ENCODE measurements at regions not wholly inside any gene's neighbourhood (a gene's known extent, or its start where the extent isn't known, plus 50 kb on each side); places are given as distances from the start of the nearest gene placed in this dataset.
A peak's percentile ranks its signal among the peaks of the same experiment; 100 is the strongest.

DNA sequence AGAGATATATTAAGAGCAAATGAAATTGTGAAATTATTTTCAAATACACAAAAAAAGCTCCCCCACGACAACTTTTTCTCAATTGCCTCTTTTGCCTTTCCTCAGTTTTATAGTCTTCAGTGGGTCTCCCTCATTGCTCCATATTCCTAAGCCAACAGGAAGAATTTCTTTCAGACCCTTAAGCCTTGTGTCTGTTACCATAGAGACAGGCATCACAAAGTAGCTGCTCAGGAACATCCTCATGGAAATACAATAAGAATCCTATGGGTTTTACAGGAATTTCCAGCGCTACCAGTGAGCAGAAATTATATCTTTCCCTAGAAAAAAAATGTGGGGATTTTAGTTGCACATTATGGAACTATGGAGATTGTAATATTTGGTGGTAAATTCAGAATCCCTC, 121.9 kb upstream of the DMD start:
- Histone ChIP-seq H3K36me3 (ENCODE audit: insufficient read depth, low read length) (no peaks in the 10 kb centered on the region), H3K27ac (ENCODE audit: low read depth, low read length) (no peak overlapping the region), H3K4me1 (ENCODE audit: control insufficient read depth, insufficient read depth, low read length, unreplicated experiment) (peaks cover 12% of the 10 kb centered on the region), H2AFZ (ENCODE audit: low read length, unreplicated experiment) (peak overlapping the region; percentile 75), H3K4me3 (ENCODE audit: low read depth, low read length) (no peak overlapping the region), H3K27me3 (ENCODE audit: insufficient read depth, low read length) (no peaks in the 10 kb centered on the region), H3K79me2 (ENCODE audit: control insufficient read depth, insufficient read depth, low read length, unreplicated experiment) (no peaks in the 10 kb centered on the region)

DNA sequence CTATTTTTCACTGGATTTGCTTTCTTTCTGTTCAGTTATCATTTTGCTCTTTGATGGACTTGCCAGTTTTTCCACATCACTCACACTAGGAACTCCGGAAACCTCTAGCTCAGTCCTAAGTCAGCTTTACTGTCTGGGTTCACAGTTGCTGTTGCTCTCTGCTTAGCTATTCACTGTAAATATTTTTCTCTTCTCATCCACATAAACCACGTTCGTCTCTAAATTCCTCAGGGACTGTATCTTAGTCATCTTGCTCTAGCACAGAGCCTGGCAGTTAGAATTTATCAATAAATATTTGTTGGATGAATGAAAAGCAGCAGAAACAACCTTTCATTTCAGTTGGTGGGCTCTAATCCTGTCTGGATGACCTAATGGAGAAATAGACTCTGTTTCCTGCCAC, 119.4 kb upstream of the DMD start:
- no peaks in the 10 kb centered on the region for H3K36me3 ChIP-seq (ENCODE audit: insufficient read depth, low read length)
- H3K4me1 ChIP-seq (ENCODE audit: control insufficient read depth, insufficient read depth, low read length, unreplicated experiment): peaks cover 12% of the 10 kb centered on the region
- H3K4me3 ChIP-seq (ENCODE audit: low read depth, low read length): no peak overlapping the region
- H3K79me2 ChIP-seq (ENCODE audit: control insufficient read depth, insufficient read depth, low read length, unreplicated experiment): no peaks in the 10 kb centered on the region
- no peaks in the 10 kb centered on the region for H3K27me3 ChIP-seq (ENCODE audit: insufficient read depth, low read length)
- no peak overlapping the region for H3K27ac ChIP-seq (ENCODE audit: low read depth, low read length)
- H2AFZ ChIP-seq (ENCODE audit: low read length, unreplicated experiment): no peak overlapping the region

DNA sequence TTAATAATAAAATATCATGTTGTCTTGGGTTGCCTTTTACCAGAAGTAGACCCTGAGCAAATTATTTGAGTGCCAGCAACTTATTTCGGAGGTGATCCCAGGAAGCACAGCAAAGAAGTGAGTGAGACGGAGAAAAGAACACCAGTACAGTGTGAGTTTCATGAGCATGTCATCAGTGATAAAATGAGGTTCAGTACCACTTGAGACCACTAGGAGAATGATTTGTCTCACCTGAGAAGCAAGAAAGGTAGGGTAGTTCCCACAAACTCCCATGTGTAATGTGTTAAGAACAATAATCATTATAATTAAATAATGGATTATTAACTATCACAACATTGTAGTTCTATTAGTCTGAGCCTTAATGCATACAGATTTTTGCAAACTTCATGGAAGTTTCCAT, 112.8 kb upstream of the DMD start:
- no peak overlapping the region for H3K27ac ChIP-seq (ENCODE audit: low read depth, low read length)
- no peak overlapping the region for H2AFZ ChIP-seq (ENCODE audit: low read length, unreplicated experiment)

DNA sequence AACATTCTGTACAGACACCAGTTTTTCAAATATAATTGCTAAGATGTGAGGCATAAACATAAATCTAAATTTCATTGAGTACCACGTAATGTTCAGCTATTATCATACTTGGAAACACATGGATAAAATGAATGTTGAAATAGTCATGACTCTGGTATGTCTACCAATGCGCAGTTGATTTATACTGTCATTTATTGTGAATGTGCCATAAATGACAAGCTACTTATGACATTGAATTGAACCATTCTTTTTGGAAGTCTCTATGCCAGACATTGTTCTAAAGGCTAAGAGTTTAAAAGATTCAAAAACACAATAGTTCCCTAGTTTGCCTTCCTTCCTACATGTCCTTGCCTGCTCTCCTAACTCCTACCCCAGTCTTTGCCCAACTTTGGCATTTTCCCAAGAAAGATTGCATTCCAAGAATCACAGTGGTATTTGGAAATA, 96.6 kb upstream of the DMD start:
- Histone ChIP-seq H2AFZ (ENCODE audit: low read length, unreplicated experiment) (no peak overlapping the region), H3K27me3 (ENCODE audit: insufficient read depth, low read length) (no peaks in the 10 kb centered on the region), H3K27ac (ENCODE audit: low read depth, low read length) (peak overlapping the region; percentile 91), H3K4me1 (ENCODE audit: control insufficient read depth, insufficient read depth, low read length, unreplicated experiment) (peaks cover 6% of the 10 kb centered on the region), H3K79me2 (ENCODE audit: control insufficient read depth, insufficient read depth, low read length, unreplicated experiment) (no peaks in the 10 kb centered on the region), H3K4me3 (ENCODE audit: low read depth, low read length) (no peak overlapping the region), H3K36me3 (ENCODE audit: insufficient read depth, low read length) (no peaks in the 10 kb centered on the region)

More for the DNA sequence above, 112.8 kb upstream of the DMD start:
- Histone ChIP-seq H3K79me2 (ENCODE audit: control insufficient read depth, insufficient read depth, low read length, unreplicated experiment) (no peaks in the 10 kb centered on the region), H3K27me3 (ENCODE audit: insufficient read depth, low read length) (no peaks in the 10 kb centered on the region), H3K4me3 (ENCODE audit: low read depth, low read length) (no peak overlapping the region), H3K4me1 (ENCODE audit: control insufficient read depth, insufficient read depth, low read length, unreplicated experiment) (no peaks in the 10 kb centered on the region), H3K36me3 (ENCODE audit: insufficient read depth, low read length) (no peaks in the 10 kb centered on the region)

DNA sequence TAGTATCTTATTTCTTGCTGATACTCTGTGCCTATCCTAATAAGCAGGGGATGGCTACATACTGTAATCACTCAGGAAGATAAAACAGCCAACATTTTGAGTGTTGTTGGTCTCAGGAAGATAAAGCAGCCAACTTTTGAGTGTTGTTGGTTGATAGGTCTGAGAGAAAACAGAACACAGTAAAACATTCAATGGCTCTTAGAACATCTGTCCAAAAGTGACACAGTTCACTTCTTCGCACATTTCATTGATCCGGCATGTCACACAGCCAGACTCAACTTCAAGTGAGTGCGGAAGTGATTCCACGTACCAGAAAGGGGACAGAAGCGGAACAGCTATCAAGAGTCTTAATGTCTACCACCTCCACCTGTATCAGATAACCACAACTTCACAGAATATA, 87.3 kb upstream of the DMD start:
- Histone ChIP-seq H3K79me2 (ENCODE audit: control insufficient read depth, insufficient read depth, low read length, unreplicated experiment) (no peaks in the 10 kb centered on the region), H2AFZ (ENCODE audit: low read length, unreplicated experiment) (no peak overlapping the region), H3K27ac (ENCODE audit: low read depth, low read length) (no peak overlapping the region), H3K36me3 (ENCODE audit: insufficient read depth, low read length) (no peaks in the 10 kb centered on the region), H3K4me1 (ENCODE audit: control insufficient read depth, insufficient read depth, low read length, unreplicated experiment) (no peaks in the 10 kb centered on the region), H3K4me3 (ENCODE audit: low read depth, low read length) (no peak overlapping the region), H3K27me3 (ENCODE audit: insufficient read depth, low read length) (no peaks in the 10 kb centered on the region)

DNA sequence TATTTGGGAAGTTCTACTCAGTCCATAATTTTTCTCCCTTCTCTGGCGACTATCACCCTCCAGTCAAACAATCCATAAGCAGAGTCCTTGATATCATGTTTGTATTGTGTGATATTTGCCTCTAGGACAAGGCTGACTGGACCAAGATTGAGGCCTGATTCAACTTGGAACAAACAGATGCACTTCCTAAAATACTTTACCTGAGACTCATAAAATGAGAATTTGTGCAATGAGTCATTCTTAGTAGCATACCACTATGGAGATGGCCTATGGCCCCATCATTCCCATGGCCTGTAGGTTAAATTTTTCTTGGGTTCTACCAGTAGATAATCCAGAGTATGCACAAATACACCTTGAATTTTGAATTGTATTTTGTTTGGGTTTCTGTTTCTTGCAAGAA, 74.2 kb upstream of the DMD start:
- Histone ChIP-seq H2AFZ (ENCODE audit: low read length, unreplicated experiment) (no peak overlapping the region), H3K27me3 (ENCODE audit: insufficient read depth, low read length) (no peaks in the 10 kb centered on the region), H3K79me2 (ENCODE audit: control insufficient read depth, insufficient read depth, low read length, unreplicated experiment) (no peaks in the 10 kb centered on the region), H3K4me3 (ENCODE audit: low read depth, low read length) (no peak overlapping the region), H3K36me3 (ENCODE audit: insufficient read depth, low read length) (no peaks in the 10 kb centered on the region), H3K4me1 (ENCODE audit: control insufficient read depth, insufficient read depth, low read length, unreplicated experiment) (no peaks in the 10 kb centered on the region), H3K27ac (ENCODE audit: low read depth, low read length) (no peak overlapping the region)

DNA sequence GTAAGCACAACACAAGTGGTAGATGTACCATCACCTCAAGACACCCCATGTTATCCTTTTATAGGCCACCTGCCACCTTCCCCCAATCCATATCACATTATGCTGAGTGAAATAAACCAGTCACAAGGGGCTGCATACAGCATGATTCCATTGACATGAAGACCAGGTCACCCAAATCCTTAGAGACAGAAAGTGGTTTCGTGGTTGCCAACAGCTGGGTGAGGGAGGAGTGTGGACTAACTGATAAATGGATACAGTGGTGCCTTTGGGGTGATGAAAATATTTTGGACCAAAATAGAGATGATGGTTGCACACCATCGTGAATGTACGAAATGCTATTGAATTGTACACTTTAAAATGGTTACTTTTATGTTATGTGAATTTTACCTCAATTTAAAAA, 65.7 kb upstream of the DMD start:
- no peak overlapping the region for H2AFZ ChIP-seq (ENCODE audit: low read length, unreplicated experiment)
- no peak overlapping the region for H3K27ac ChIP-seq (ENCODE audit: low read depth, low read length)
- H3K4me1 ChIP-seq (ENCODE audit: control insufficient read depth, insufficient read depth, low read length, unreplicated experiment): no peaks in the 10 kb centered on the region
- no peaks in the 10 kb centered on the region for H3K36me3 ChIP-seq (ENCODE audit: insufficient read depth, low read length)
- H3K79me2 ChIP-seq (ENCODE audit: control insufficient read depth, insufficient read depth, low read length, unreplicated experiment): no peaks in the 10 kb centered on the region
- H3K27me3 ChIP-seq (ENCODE audit: insufficient read depth, low read length): no peaks in the 10 kb centered on the region
- no peak overlapping the region for H3K4me3 ChIP-seq (ENCODE audit: low read depth, low read length)

DNA sequence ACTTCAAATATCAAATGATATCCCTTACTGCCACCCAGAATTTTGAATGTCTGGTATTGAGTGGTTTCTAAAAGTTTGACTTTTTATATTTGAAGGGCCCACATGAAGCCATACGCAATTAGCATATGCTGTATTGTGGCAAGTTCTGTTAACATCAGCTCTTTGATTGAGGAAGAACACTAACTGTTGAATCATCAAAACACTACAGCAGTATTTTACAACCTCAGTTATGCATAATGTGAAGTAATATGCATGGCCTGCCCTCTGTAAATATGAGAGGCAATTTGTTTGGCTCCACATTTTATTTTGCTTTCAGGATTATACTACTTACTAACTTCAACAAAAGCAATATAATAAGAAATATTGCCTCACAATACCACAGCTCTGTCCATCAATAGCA, 62.2 kb upstream of the DMD start:
- Histone ChIP-seq H3K36me3 (ENCODE audit: insufficient read depth, low read length) (no peaks in the 10 kb centered on the region), H3K27me3 (ENCODE audit: insufficient read depth, low read length) (no peaks in the 10 kb centered on the region), H3K4me3 (ENCODE audit: low read depth, low read length) (no peak overlapping the region), H2AFZ (ENCODE audit: low read length, unreplicated experiment) (no peak overlapping the region), H3K27ac (ENCODE audit: low read depth, low read length) (no peak overlapping the region), H3K4me1 (ENCODE audit: control insufficient read depth, insufficient read depth, low read length, unreplicated experiment) (no peaks in the 10 kb centered on the region), H3K79me2 (ENCODE audit: control insufficient read depth, insufficient read depth, low read length, unreplicated experiment) (no peaks in the 10 kb centered on the region)

DNA sequence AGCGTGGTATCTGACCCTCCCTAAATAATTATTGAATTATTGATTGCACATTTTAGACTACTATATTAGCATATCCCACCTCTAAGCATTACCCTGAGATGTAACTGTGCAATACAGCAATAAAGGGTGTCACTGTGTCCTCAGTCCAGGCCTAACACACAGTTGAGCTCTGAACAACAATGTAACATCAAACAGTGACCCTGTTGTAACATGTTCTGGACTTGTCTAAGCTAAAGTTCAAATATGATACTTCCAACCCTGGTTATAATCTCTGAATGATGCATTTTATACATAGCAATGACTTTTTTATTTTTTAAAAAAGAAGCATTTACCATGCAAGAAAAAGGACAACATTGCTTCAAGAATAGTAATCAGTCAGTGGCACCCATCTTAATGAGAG, 61.6 kb upstream of the DMD start:
- no peaks in the 10 kb centered on the region for H3K27me3 ChIP-seq (ENCODE audit: insufficient read depth, low read length)
- H3K36me3 ChIP-seq (ENCODE audit: insufficient read depth, low read length): no peaks in the 10 kb centered on the region
- H3K4me1 ChIP-seq (ENCODE audit: control insufficient read depth, insufficient read depth, low read length, unreplicated experiment): no peaks in the 10 kb centered on the region
- no peak overlapping the region for H3K4me3 ChIP-seq (ENCODE audit: low read depth, low read length)
- H3K27ac ChIP-seq (ENCODE audit: low read depth, low read length): no peak overlapping the region
- no peaks in the 10 kb centered on the region for H3K79me2 ChIP-seq (ENCODE audit: control insufficient read depth, insufficient read depth, low read length, unreplicated experiment)
- no peak overlapping the region for H2AFZ ChIP-seq (ENCODE audit: low read length, unreplicated experiment)

Measured in ACC112 (cell line).